ENCODE measurements at regions not wholly inside any gene's neighbourhood (a gene's known extent, or its start where the extent isn't known, plus 50 kb on each side); places are given as distances from the start of the nearest gene placed in this dataset.

GRCh38 chr22:47322854-47323253 is 560.4 kb downstream of the TBC1D22A start:
- TF ChIP-seq CTCF (IDR thresholded peaks at IDR 0.05; ENCODE audit: low read depth, low read length) (no peak), MAX (IDR thresholded peaks at IDR 0.05; ENCODE audit: low read depth, low read length) (no peak)

Data from NB4 (cell line).